ENCODE measurements at regions not wholly inside any gene's neighbourhood (a gene's known extent, or its start where the extent isn't known, plus 50 kb on each side); places are given as distances from the start of the nearest gene placed in this dataset.

DNA sequence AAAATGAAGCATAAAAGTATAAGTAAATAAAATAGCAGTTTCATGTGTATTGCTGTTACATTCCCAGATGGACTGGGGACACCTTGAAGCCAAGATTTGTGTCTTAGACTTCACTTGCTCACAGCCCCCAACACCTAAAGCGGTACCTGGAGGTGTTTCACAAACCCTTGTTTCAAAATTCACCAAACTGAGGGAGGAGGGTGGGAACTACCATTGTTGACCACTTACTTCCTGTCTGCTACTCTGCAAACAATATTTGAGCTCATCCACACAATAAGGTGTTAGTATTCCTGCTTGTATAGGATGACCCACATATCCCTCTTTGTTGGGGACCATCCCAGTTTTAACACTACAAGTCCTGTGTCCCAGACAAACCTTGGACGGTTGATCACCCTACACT is 115.9 kb upstream of the SYT6 start:
- TF ChIP-seq, protein P1, sequence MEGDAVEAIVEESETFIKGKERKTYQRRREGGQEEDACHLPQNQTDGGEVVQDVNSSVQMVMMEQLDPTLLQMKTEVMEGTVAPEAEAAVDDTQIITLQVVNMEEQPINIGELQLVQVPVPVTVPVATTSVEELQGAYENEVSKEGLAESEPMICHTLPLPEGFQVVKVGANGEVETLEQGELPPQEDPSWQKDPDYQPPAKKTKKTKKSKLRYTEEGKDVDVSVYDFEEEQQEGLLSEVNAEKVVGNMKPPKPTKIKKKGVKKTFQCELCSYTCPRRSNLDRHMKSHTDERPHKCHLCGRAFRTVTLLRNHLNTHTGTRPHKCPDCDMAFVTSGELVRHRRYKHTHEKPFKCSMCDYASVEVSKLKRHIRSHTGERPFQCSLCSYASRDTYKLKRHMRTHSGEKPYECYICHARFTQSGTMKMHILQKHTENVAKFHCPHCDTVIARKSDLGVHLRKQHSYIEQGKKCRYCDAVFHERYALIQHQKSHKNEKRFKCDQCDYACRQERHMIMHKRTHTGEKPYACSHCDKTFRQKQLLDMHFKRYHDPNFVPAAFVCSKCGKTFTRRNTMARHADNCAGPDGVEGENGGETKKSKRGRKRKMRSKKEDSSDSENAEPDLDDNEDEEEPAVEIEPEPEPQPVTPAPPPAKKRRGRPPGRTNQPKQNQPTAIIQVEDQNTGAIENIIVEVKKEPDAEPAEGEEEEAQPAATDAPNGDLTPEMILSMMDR (IDR thresholded peaks at IDR 0.05), result no peak
- no peak for TF ChIP-seq POLR2A (IDR thresholded peaks at IDR 0.05)

All from esophagus squamous epithelium (tissue), 4 donors.